OCI-LY3 (cell line): ENCODE measurements at regions not wholly inside any gene's neighbourhood (a gene's known extent, or its start where the extent isn't known, plus 50 kb on each side); places are given as distances from the start of the nearest gene placed in this dataset.
"Not testable (repeated sequence)": the region's sequence is repeated elsewhere in the genome, so short reads cannot be mapped to it uniquely, and the experiment has no call there.

Source experiments
- H2AFZ ChIP-seq: fragments of 200-600, 300-600 bp; shearing (Covaris generic); 2 replicates; pipeline ENCODE4 v1.6.0; 2014; ENCODE audit warnings: antibody characterized with exemption, low read depth, low read length
- H3K27ac ChIP-seq: fragments of 200-600, 300-600 bp; sonication (generic); 2 replicates; pipeline ENCODE4 v1.5.1; 2014; ENCODE audit warnings: mild to moderate bottlenecking, low read length, moderate library complexity, mixed read lengths
- H3K27me3 ChIP-seq: fragments of 200-600, 300-600 bp; sonication (generic); 2 replicates; pipeline ENCODE4 v1.6.1; 2014; ENCODE audit warnings: low read depth, low read length, mixed read lengths
- H3K36me3 ChIP-seq: fragments of 200-600, 300-600 bp; sonication (generic); replicated peaks from 2 replicates; pipeline ENCODE3; 2014; ENCODE audit warnings: low read depth, low read length, mixed read lengths
- H3K4me1 ChIP-seq: fragments of 300-600, 200-600 bp; sonication (generic); 2 replicates; pipeline ENCODE4 v1.6.1; 2014; ENCODE audit warnings: low read length, mixed read lengths
- H3K4me2 ChIP-seq: fragments of 200-600, 300-600 bp; sonication (generic); 2 replicates; pipeline ENCODE4 v1.6.1; 2014; ENCODE audit warnings: low read length, mixed read lengths
- H3K4me3 ChIP-seq: fragments of 300-600, 200-600 bp; sonication (generic); 2 replicates; pipeline ENCODE4 v1.5.1; 2014; ENCODE audit warnings: antibody characterized with exemption, mild to moderate bottlenecking, low read length, moderate library complexity
- H3K79me2 ChIP-seq: fragments of 300-600, 200-600 bp; shearing (Covaris generic); 2 replicates; pipeline ENCODE4 v1.6.1; 2014; ENCODE audit warnings: mild to moderate bottlenecking, low read length, mixed read lengths
- H3K9ac ChIP-seq: fragments of 300-600, 200-600 bp; shearing (Covaris generic); 2 replicates; pipeline ENCODE4 v1.6.0; 2014; ENCODE audit warnings: mild to moderate bottlenecking, low read length, moderate library complexity
- H3K9me3 ChIP-seq: fragments of 200-600, 300-600 bp; shearing (Covaris generic); 2 replicates; pipeline ENCODE4 v1.6.1; 2014; ENCODE audit warnings: low read length, mixed read lengths; ENCODE audit not compliant: insufficient read depth
- H4K20me1 ChIP-seq: fragments of 200-600, 300-600 bp; sonication (generic); 2 replicates; pipeline ENCODE4 v1.6.1; 2016; ENCODE audit warnings: low read length, mixed read lengths; ENCODE audit not compliant: insufficient read depth
- CTCF ChIP-seq: fragments of 200-600, 300-600 bp; sonication (generic); IDR thresholded peaks from 2 replicates; pipeline ENCODE4 v1.5.1; 2014; ENCODE audit warnings: antibody characterized with exemption, low read length, low read depth
- EZH2phosphoT487 ChIP-seq: fragments of 200-600 bp; shearing (Covaris generic); IDR thresholded peaks from 2 replicates; pipeline ENCODE4 v1.6.1; 2018; ENCODE audit warnings: antibody characterized with exemption, mixed run types, low read depth

DNA sequence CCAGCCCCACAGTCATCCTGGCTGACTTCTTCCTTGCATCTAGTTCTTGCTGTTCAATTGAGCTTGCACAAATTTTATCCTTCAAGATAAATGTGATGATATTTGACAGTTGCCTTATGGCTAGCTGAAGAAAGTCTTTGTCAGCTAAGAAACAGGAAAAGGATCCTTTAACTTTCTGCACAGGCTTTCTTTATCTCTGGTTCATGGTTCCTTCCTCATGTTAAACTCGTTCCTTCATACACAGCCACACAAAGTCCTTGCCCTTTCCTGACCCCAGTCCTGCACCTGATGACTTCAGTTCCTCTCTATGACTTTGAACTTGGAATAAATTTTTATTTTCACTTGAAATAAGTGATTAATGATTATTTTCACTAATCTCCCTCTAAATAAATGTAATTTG is 132.5 kb upstream of the PRSS3 start:
- H3K9me3 ChIP-seq: no peaks in the 10 kb centered on the region
- peaks cover 7% of the 10 kb centered on the region for H3K4me1 ChIP-seq
- H3K27me3 ChIP-seq: peaks cover 6% of the 10 kb centered on the region; the same call in 1 of the 2 replicates
- H4K20me1 ChIP-seq: no peaks in the 10 kb centered on the region
- H3K4me3 ChIP-seq: no peak overlapping the region
- no peak overlapping the region for H3K27ac ChIP-seq
- H3K79me2 ChIP-seq: no peaks in the 10 kb centered on the region
- H3K4me2 ChIP-seq: no peak overlapping the region
- no peak overlapping the region for H2AFZ ChIP-seq
- H3K9ac ChIP-seq: no peak overlapping the region
- no peaks in the 10 kb centered on the region for H3K36me3 ChIP-seq
- TF ChIP-seq CTCF: no peak
- no peak for TF ChIP-seq EZH2phosphoT487

DNA sequence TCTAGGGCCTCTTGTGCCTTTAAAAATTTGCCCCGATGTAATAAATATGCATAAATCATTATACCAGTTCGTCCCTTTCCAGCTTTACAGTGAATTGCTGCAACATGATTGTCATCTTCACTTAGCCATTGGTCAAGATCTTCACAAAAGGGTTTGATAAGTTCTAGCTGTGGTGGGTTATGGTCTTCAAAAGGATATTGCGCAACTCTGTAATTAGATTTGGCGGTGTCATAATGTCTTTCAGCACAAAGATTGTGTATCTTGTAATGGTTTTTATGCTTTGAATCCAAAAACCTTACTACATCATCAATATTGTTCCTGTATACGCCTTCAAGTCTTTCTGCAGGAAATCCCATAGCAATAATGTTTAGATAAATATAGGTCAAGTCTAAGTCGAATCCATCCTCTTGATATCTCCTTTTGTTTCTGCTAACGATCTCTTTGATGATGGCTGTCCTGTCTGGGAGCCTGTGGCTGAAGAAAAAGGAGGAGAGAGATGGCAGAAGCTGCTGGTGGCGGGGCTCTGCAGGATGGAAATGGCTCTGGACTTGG is 119.1 kb upstream of the PRSS3 start:
- H3K4me1 ChIP-seq, H2AFZ ChIP-seq, H3K27ac ChIP-seq, H4K20me1 ChIP-seq, H3K9me3 ChIP-seq, H3K36me3 ChIP-seq, H3K27me3 ChIP-seq, H3K79me2 ChIP-seq, H3K4me3 ChIP-seq, H3K9ac ChIP-seq, H3K4me2 ChIP-seq: not testable (repeated sequence)

GRCh38 chr9:33676746-33677505 is 118.4 kb upstream of the PRSS3 start:
- no peak overlapping the region for H2AFZ ChIP-seq
- TF ChIP-seq EZH2phosphoT487 (no peak), CTCF (no peak)
- no peak overlapping the region for H3K4me2 ChIP-seq

GRCh38 chr9:33677506-33677809 is 117.9 kb upstream of the PRSS3 start:
- Histone ChIP-seq H3K4me3 (no peak overlapping the region), H3K36me3 (no peaks in the 10 kb centered on the region), H3K4me2 (no peak overlapping the region), H3K79me2 (no peaks in the 10 kb centered on the region), H3K4me1 (no peaks in the 10 kb centered on the region), H3K9me3 (no peaks in the 10 kb centered on the region), H4K20me1 (no peaks in the 10 kb centered on the region), H3K9ac (no peak overlapping the region), H3K27me3 (peaks cover 7% of the 10 kb centered on the region; the same call in 1 of the 2 replicates), H3K27ac (no peak overlapping the region), H2AFZ (no peak overlapping the region)
- TF ChIP-seq CTCF (no peak), EZH2phosphoT487 (no peak)

More at GRCh38 chr9:33676746-33677505, 118.4 kb upstream of the PRSS3 start:
- no peaks in the 10 kb centered on the region for H3K4me1 ChIP-seq
- H4K20me1 ChIP-seq: no peaks in the 10 kb centered on the region
- H3K36me3 ChIP-seq: no peaks in the 10 kb centered on the region
- H3K27me3 ChIP-seq: peaks cover 3% of the 10 kb centered on the region; the same call in 1 of the 2 replicates
- no peak overlapping the region for H3K9ac ChIP-seq
- no peaks in the 10 kb centered on the region for H3K9me3 ChIP-seq
- H3K4me3 ChIP-seq: no peak overlapping the region
- H3K79me2 ChIP-seq: no peaks in the 10 kb centered on the region
- H3K27ac ChIP-seq: no peak overlapping the region
